Erythroblast (primary cell): ENCODE measurements at regions not wholly inside any gene's neighbourhood (a gene's known extent, or its start where the extent isn't known, plus 50 kb on each side); places are given as distances from the start of the nearest gene placed in this dataset.
A peak's percentile ranks its signal among the peaks of the same experiment; 100 is the strongest.
"Not testable (repeated sequence)": the region's sequence is repeated elsewhere in the genome, so short reads cannot be mapped to it uniquely, and the experiment has no call there.

Experiments used
- DNase-seq, 2 experiments: peaks; one replicate each; lab custom pipeline; 2025; lab: John Stamatoyannopoulos, UW
- GATA1 ChIP-seq: IDR thresholded peaks from 2 replicates; pipeline ENCODE4 v1.6.1; 2011; ENCODE audit warnings: low read depth, mild to moderate bottlenecking, control low read depth, low read length, moderate library complexity
- POLR2A ChIP-seq: IDR thresholded peaks from 2 replicates; pipeline ENCODE4 v1.6.1; 2011; ENCODE audit warnings: mild to moderate bottlenecking, low read length

DNA sequence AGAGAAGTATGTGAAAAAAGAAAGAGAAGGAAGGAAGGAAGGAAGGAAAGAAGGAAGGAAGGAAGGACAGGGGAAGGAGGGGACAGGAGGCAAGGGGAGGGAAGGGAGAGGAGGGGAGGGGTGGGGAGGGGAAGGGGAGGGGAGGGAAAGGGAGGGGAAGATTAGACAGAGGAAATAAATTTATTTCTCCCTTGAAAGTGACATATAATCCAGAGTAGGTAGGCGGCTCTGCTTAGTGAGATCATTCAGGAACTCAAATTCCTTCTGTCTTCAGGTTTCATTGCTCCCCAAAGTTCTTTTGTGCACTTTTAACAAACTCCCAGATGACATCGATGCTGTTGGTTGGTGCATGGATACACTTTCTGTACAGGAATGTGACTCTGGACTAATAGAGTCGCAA is 594.7 kb upstream of the STEAP1 start:
- DNase-seq: no peak
- TF ChIP-seq POLR2A (no peak), GATA1 (no peak)

DNA sequence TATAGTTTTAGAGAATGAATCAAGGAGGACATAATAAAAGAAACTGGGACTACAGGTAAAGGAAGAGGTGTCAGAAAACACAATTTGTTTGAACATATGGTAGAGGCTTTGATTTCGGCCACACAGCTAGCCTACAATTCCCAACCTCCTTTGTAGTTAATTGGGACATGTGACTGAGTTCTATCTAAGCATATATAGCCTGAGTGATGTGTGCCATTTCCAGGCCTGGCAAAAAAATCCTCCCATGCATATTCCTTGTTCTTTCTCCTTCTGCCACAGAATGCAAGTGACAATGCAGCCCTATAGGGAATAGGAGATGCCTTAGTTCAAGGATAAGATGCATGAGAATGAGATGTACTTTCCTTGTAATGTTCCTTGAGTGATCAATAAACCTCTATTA is 590.7 kb upstream of the STEAP1 start:
- TF ChIP-seq POLR2A (no peak), GATA1 (no peak)
- no peak for DNase-seq

DNA sequence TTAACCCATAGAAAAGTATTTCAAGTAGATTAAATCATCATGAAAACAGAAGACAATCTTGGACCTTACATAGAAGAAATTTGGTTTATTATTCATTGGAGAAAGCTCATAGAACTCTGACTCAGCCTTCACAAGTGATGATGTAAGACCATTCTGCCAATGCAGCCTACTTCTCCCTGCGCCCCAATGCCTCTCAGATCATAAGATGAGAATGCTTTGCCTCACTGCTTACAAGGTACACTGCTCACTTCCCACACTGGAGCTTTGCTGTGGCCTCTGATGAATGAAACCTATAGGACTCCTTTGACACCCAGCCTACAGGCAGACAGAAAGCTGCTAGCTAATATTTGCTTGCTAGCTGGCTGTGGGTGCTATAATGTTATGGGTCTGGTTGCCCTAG is 569.4 kb upstream of the STEAP1 start:
- no peak for DNase-seq

DNA sequence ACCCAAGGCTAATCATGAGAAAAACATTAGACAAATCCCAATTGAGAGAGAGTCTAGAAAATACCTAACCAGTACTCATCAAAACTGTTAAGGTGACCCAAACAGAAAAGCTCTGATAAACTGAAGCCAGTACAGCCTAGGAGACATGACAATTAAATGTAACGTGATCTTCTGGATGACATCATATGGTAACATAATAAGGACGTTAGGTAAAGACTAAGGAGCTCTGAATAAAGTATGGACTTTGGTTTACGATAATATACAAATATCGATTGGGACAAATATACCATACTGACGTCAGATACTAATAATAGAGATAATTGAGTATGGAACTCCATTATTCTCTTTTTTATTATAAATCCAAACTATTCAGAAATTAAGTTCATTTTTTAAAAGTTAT is 561.1 kb upstream of the STEAP1 start:
- DNase-seq: no peak
- no peak for TF ChIP-seq POLR2A
- TF ChIP-seq GATA1: no peak

More for the DNA sequence above, 569.4 kb upstream of the STEAP1 start:
- TF ChIP-seq GATA1 (no peak), POLR2A (no peak)

DNA sequence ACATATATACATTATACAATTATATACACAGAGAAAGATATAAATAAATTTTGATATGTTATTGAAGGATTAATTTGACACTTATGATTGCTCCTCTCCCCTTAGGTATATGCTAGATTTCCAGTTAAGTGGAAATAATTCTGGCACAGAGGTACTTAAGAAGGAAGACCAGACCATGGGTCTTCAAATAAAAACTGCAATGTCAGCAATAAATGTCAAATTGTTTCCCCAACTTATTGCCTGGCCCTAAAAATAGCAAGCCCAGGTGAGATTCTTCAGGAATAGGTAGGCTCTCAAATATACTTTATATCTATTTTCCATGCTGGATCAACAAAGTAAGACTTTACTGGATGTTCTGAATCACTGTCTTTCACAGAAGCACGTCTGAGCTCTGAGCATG is 551.3 kb upstream of the STEAP1 start:
- TF ChIP-seq POLR2A (no peak), GATA1 (no peak)
- DNase-seq: no peak

DNA sequence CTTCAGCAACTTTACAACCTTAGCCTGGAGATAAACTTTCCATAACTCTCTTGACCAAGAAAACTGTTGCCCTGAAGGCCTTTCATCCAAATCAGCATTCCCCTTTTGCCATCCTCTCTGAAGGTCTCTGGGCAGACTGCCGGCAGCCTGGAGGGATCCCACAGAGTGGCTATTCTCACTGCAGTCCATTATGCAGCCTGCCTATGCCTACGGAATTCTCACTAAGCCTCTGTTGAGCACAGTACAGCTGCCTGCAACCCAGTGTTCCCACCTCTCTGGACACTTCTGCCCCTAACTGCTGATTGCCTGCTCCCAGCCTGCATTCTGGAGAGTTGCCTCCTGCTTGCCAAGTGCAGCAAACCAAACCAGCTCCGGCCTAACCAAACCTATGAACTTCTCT is 548.9 kb upstream of the STEAP1 start:
- TF ChIP-seq GATA1 (no peak), POLR2A (no peak)

DNA sequence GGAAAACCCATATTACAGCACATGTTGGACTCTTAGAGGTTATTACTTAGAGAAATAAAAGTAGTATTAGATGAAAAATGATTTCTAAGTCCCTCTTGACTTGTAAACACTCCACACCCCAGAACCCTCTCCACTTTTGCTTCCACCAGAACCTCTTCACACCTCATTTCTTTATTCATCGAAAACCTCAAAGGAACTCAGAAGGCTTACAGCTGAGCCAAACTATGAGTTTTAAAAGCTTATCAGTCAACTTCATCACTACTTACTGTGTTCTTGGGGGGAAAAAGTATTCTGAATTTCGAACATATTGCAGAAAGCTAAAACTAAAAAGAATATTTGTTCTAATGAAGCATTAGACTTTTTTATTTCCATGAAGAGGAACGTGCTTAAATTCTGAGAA is 547.8 kb upstream of the STEAP1 start:
- TF ChIP-seq POLR2A: no peak
- no peak for TF ChIP-seq GATA1
- DNase-seq: no peak

More for the DNA sequence above, 548.9 kb upstream of the STEAP1 start:
- no peak for DNase-seq

DNA sequence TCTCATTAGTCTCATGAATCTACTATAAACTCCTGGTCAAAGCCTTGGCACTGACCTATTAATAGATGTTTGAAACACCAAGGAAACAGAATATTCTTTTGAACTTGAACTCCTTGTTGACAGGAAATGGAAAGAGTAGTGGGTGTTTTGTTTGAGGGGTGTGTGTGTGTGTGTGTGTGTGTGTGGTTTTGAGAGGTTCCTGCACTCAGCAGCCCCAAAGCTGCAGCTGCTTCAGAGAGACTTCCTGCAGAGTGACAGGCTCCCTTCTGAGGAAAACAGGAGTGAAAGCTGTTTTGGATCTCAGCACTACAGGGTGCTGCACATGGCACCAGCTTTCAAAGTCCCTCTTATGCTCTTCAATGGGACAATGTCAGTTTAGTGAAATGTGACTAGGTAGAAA is 546.5 kb upstream of the STEAP1 start:
- TF ChIP-seq GATA1 (no peak), POLR2A (no peak)
- DNase-seq: no peak

DNA sequence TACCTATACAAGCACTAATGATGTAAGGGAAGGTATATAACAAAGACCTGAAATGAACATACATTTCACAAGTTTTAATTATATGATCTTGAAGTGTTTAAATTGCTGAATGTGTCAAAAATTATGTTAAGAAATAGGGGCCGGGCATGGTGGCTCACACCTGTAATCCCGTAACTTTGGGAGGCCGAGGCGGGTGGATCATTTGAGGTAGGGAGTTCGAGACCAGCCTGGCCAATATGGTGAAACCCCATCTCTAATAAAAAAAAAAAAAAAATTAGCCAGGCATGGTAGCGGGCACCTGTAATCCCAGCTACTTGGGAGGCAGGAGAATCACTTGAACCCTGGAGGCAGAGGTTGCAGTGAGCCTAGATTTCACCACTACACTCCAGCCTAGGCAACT is 537.4 kb upstream of the STEAP1 start:
- not testable (repeated sequence) for DNase-seq

DNA sequence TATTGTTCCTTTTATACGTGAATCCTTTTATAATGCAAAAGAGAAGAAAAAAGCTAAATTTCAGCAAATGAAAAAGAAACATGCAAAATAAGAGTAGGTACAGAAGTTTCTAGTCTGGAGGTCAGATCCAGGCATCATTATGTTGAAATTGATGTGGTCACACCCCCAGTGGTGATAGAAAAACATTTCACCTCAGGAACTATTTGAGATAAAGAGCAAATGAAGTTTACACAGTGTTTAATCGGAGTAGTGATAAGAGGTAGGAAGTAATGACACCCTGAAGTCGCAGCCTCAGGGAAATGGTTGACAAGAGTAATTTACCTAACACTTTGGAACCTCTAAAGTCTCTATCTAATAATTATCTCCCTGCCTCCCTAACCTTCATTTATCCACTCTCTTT is 536.0 kb upstream of the STEAP1 start:
- no peak for DNase-seq
- no peak for TF ChIP-seq GATA1
- TF ChIP-seq POLR2A: no peak

DNA sequence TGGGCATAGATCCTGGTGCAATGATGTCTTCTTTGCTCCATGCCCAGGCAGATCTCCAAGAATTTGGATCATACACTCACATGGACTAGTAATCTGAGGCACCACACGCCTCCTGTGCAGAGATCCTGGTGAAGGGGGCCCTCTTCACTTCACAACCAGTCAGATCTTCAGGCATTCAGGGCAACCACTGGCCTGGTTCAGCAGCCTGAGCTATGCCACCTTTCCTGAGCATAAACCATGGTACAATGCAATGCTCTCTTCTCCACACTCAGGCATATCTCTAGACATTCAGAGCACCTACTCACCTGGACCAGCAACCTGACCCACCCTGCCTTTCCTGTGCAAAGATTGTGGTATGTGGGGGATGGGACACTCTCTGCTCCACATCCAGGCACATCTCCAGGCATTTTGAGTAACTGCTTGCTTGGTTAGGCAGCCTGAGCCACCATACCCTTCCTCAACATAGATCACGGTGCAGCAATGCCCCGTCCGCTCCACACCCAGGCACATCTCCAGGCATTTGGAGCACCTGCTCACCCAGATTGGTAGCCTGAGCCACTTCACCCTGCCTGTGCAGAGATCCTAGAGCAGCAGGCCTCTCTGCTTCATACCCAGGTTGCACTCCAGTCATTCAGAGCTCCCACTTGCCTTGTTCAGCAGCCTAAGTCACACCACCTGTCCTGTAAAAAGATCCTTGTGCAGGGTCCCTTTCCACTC is 532.2 kb upstream of the STEAP1 start:
- DNase-seq: no peak

DNA sequence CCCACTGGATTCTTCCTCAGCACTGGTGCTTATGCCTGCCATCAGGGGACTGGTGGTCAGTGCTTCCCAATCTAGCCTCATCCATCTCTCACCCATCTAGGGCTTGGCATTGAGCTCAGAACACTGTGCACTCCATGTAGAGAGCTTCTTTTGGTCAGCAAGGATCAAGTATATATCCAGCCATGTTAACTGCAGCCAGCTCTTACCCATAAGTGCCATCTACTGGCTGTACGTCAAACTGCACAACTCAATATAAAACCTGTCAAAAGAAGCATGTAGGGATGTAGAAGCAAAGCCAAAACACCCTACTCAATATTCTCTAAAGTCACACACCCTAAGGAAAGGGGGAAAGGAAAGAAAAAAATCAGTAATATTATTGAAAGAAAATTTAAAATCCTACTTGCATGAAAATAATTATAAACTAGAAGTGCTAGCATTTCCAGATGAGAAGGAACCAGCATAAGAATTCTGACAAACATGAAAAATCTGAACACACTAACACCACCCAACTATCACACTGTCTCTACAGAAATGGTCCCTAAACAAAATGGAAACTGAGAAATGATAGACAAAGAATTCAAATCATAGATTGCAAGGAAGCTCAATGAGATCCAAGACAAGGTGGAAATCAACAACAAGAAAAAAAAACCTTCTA is 531.1 kb upstream of the STEAP1 start:
- peak; percentile 1 to 39 for DNase-seq
- no peak for TF ChIP-seq GATA1
- TF ChIP-seq POLR2A: no peak

More for the DNA sequence above, 532.2 kb upstream of the STEAP1 start:
- TF ChIP-seq POLR2A: no peak
- no peak for TF ChIP-seq GATA1

DNA sequence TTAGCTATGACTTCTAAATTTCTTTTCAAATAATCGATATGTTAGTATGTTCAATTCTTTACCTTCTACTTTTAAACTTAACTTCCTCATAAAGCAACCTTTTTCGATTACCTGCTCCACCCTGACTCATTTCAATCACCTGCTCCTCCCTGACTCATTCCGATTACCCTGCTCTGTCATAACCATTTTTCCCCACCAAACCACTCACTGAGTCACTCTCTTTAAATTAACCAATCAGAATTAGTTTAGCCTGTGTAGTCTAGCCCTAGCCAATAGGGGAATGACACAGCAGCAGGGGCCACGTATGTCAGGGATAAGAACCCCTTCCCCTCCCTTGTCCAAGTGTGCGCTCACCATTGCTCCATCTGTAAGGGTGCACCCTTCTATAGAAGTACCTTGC is 530.1 kb upstream of the STEAP1 start:
- DNase-seq: not testable (repeated sequence)

DNA sequence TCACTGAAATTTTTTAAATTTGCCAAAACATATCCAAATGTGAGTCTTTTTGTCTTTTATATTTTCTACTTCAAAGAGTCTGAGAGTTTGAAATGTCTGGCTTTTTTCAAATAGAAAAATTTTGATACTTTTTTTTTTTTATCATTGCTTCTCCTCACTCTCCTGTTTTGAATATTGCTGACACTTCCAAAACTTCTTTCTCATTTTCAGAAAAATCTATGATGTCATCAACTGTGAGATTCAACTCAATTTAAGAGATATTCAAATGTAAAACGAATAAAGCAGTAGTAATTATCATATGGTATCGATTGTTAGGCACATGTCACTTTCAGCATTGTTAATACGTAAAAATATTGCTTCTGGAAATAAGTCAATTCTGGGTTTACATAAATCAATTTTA is 505.8 kb upstream of the STEAP1 start:
- TF ChIP-seq POLR2A: no peak
- no peak for TF ChIP-seq GATA1
- DNase-seq: no peak

DNA sequence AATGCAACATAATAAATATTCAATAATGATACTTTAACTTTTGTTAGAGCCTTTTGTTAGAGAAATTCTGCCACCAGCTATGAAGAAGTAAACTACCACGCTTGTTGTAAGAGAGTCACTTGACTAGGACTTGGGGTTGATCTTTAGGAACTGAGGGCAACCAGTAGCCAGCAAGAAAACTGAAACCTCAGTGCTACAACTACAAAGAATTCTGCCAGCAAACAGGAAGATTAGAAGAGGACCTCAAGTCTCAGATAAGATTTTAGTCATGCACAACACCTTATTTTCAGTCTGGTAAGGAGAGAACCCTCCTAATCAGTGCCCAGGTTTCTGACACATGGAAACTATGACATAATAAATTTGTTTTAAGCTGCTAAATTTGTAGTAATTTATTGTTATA is 498.3 kb upstream of the STEAP1 start:
- no peak for TF ChIP-seq POLR2A
- TF ChIP-seq GATA1: no peak
- DNase-seq: no peak

DNA sequence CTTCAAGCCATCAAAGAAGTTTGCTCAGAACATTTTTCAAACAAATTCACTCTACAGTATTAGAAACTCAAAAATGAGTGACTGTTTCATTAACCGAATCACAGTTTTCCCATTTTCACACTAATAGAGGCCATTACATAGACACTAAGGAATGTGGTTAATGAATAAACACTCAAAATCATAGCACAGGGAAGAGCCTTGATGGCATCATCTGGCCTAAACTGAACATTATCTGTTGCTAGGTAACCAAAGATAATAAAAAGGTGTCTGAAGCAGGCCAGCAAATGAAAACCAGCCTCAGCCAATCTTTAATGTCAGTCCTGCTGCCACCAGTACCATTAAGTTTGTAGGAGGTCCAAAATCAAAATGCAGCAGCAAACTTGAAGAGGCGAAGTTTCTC is 492.4 kb upstream of the STEAP1 start:
- no peak for DNase-seq
- TF ChIP-seq GATA1: no peak
